DMS79 (cell line): ENCODE measurements at regions not wholly inside any gene's neighbourhood (a gene's known extent, or its start where the extent isn't known, plus 50 kb on each side); places are given as distances from the start of the nearest gene placed in this dataset.
"Not testable (repeated sequence)": the region's sequence is repeated elsewhere in the genome, so short reads cannot be mapped to it uniquely, and the experiment has no call there.

ENCODE experiments used
- DNase-seq: peaks from one replicate; lab custom pipeline; 2025; lab: John Stamatoyannopoulos, UW

GRCh38 chr9:761793-762560 is 79.5 kb upstream of the DMRT1 start:
- DNase-seq = no peak

DNA sequence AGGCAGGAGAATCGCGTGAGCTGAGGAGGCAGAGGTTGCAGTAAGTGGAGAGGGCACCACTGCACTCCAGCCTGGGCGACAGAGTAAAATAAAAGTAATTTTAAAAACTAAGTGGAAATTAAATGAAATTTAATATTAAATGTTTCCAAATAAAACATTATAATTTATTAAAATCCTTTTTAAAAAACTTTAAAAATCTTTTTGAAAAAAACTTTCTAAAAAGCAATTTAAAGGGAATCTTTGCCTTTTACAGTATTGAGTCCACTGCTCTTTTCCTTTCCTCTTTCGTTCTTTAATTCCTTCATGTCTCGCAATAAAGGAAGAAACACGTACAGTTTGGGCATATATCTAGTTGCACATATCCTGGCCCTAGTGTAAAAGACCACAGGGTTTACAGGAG is 77.8 kb upstream of the DMRT1 start:
- no peak for DNase-seq

- DNase-seq = no peak
Measured at GRCh38 chr9:764105-764524, 77.4 kb upstream of the DMRT1 start.

GRCh38 chr9:764986-765385 is 76.5 kb upstream of the DMRT1 start:
- no peak for DNase-seq

DNA sequence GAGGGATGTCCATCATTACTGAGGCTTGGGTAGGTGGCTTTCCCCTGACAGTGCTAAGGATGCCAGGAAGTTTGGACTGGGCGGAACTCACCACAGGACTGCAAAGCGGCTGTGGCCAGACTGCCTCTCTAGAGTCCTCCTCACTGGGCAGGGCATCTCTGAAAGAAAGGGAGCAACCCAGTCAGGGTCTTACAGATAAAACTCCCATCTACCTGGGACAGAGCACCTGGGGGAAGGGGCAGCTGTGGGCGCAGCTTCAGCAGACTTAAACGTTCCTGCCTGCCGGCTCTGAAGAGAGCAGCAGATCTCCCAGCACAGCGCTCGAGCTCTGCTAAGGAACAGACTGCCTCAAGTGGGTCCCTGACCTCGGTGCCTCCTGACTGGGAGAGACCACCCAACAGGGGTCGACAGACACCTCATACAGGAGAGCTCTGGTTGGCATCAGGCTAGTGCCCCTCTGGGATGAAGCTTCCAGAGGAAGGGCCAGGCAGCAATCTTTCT is 74.4 kb upstream of the DMRT1 start:
- DNase-seq = not testable (repeated sequence)

GRCh38 chr9:776086-776485 is 65.4 kb upstream of the DMRT1 start:
- no peak for DNase-seq

DNA sequence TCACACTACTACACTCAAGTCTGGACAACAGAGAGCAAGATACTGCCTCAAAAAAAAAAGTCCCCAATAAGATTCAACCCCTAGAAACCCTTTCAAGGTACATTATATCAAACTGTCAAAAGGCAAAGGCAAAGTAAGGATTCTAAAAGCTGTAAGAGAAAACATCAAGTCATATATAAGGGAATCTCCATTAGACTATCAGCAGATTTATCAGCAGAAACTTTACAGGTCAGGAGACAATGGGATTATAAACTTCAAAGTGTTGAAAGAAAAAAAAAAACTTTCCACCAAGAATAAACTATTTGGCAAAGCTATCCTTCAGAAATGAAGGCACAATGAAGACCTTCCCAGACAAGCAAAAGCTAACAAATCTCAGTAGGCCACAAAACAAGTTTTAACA is 63.5 kb upstream of the DMRT1 start:
- DNase-seq = no peak

- DNase-seq = no peak
Measured at GRCh38 chr9:784202-784601, 57.3 kb upstream of the DMRT1 start.

- no peak for DNase-seq
Measured at GRCh38 chr9:784916-785315, 56.6 kb upstream of the DMRT1 start.

GRCh38 chr9:785997-786396 is 55.5 kb upstream of the DMRT1 start:
- DNase-seq = no peak

DNA sequence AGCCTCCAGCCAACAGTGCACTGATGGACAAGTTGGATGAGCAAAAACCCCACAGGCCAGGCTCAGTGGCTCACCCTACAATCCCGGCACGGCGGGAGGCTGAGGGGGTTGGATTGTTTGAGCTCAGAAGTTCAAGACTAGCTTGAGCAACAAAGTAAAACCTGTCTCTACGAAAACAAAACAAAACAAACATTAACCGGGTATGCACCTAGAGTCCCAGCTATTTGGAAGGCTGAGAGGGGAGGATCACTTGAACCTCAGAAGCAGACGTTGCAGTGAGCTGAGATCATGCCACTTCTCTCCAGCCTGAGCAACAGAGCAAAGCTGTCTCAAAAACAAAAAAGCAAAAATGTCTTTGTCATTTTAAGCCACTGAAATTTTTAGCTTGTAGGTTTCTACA is 55.1 kb upstream of the DMRT1 start:
- DNase-seq = no peak

DNA sequence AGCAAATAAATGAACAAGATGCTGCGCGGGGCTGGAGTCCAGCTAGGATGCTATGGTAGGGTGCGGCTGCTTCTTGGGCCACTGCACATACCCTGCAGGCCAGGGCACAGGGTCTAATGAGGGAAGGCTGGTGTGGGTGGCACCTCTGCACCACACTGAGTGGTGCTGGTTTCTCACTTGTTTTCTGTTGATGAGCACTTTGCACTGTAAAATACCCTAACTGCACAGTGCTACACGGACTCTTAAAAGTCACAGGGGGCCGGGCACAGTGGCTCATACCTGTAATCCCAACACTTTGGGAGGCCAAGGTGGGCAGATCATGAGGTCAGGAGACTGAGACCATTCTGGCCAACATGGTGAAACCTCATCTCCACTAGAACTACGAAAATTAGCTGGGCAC is 52.7 kb upstream of the DMRT1 start:
- DNase-seq = no peak
